Skin epidermis (tissue), 12 donors: ENCODE measurements at regions not wholly inside any gene's neighbourhood (a gene's known extent, or its start where the extent isn't known, plus 50 kb on each side); places are given as distances from the start of the nearest gene placed in this dataset.

Experiments used
- H3K27ac ChIP-seq, 21 experiments: fragments of 200-600 bp; sonication (generic) in 11 of 21; one replicate each; pipeline ENCODE4 v1.5.0; 2020; ENCODE audit warnings: mild to moderate bottlenecking in 3 of 21, inconsistent platforms in 2 of 21, moderate library complexity in 2 of 21
- H3K4me3 ChIP-seq, 7 experiments: fragments of 200-600 bp; sonication (generic) in 2 of 7; one replicate each; pipeline ENCODE4 v1.5.0; 2020; ENCODE audit warnings: inconsistent platforms in 2 of 7, mild to moderate bottlenecking in 2 of 7, moderate library complexity in 1 of 7

- no peak overlapping the region for H3K4me3 ChIP-seq
- H3K27ac ChIP-seq: no peak overlapping the region
Observed at GRCh38 chr2:16513626-16514025, 152.0 kb downstream of the CYRIA start.

DNA sequence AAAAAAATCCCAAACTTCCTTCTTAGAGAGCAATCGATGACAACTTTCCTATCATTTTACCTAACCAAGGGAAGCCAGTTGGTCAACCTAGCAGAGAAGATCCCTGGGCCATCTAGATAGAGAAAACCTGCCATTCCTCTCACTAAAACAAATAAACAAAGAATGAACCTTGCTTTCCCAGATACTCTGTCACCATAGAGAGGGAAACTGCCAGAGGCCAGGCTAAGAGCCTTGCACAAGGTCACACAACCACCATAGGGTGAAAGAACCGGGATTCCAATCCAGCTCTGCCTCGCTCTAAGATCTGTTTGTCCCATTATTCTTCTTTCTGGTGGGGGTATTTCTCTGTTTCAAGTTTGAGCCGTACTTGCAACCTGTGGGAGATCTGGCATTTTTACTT is 154.6 kb downstream of the CYRIA start:
- Histone ChIP-seq H3K4me3 (no peak overlapping the region), H3K27ac (no peak overlapping the region)

GRCh38 chr2:16509042-16509441 is 156.6 kb downstream of the CYRIA start:
- Histone ChIP-seq H3K27ac (no peak overlapping the region), H3K4me3 (no peak overlapping the region)

- Histone ChIP-seq H3K4me3 (peak overlapping the region in 2 of 7 experiments; percentile 33 to 38), H3K27ac (no peak overlapping the region)
Observed at GRCh38 chr2:16508490-16508851, 157.2 kb downstream of the CYRIA start.

DNA sequence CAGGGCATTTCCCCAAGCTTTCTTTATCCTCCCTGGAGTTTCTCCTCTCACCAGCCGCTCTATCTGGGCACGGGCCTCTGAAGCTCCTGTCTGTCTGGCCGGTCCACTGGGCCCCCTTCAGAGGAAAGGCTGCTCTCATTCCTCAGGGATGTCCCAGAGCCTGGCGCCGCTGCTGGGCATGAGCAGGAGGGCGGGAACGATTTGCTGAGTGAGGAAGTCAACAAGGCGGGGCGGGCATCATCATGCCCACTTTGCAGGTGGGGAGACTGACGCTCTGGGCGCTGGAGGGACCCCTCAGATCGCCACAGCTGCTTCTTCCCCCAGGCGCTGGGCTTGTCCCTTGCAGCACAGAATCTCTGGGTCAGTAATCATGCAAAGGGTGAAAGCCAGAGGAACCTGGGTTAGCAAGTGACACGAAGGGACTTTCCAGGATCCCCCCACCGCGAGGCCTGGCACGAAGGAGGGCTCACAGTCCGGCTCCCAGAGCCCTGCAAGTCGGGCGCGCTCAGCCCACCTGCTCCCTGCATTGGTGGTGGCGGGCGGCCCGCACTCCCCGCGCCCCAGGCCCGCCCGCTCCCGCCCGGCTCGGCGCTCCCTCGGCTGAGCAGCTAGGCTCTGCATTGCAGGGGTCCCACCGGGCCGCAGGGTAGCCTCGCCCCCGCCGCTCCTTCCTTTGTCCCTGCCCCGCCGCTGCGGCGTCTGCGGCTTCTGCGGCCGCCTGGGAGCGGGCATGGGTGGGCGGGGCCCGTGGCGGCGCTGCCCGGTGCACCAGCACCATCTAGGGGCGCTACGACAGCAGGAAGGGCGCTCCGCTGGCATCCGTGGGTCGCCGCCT is 157.8 kb downstream of the CYRIA start:
- Histone ChIP-seq H3K27ac (peak overlapping the region in 2 of 21 experiments; percentile 42 to 56), H3K4me3 (peak overlapping the region in 4 of 7 experiments; percentile 5 to 38 (median 33))

- no peak overlapping the region for H3K27ac ChIP-seq
- H3K4me3 ChIP-seq: no peak overlapping the region
Observed at GRCh38 chr2:16506366-16506765, 159.3 kb downstream of the CYRIA start.

DNA sequence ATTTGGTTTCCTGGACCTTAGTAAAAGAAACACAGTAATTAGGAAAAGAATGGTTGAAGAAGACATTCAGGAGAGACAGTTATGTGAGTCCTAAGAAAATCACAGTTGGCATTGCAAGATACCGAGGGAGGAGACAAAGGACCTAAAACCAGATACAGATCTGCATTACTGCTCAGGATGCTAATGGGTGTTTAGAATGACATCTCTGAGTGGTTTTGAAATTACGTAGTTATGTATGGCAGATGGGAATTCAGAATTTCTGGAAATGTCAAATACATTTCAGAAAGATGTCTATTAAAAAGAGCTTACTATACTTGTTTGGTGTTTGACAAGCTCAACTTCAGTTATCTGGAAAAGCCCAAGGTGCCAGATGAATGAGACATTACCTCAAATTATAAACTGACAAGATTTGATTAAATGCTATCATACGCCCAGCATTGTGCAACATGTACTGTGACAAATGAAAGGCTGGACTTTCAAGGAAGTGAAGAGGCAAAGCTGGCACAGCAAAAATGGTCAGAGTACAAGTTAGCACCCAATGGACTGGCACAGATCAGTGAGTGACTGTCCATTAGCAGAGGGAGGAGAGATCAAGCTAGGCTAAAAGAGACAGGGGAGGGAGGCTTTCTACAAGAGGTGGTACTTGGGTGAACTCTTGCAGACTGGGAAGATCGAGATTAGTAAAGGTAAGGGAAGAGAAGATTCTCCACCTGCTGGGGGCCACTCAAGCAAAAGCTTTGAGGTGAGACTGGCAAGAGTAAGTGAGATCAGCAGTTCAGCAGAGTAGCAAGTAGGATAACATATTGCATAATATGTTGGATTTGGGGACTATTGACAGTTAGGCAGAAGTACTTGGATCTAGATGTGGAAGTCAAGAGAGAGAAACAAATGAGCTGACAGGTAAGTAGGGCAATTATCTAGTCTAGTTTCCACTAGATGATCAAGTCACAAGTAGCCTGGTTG is 168.9 kb downstream of the CYRIA start:
- H3K4me3 ChIP-seq: no peak overlapping the region
- H3K27ac ChIP-seq: no peak overlapping the region

DNA sequence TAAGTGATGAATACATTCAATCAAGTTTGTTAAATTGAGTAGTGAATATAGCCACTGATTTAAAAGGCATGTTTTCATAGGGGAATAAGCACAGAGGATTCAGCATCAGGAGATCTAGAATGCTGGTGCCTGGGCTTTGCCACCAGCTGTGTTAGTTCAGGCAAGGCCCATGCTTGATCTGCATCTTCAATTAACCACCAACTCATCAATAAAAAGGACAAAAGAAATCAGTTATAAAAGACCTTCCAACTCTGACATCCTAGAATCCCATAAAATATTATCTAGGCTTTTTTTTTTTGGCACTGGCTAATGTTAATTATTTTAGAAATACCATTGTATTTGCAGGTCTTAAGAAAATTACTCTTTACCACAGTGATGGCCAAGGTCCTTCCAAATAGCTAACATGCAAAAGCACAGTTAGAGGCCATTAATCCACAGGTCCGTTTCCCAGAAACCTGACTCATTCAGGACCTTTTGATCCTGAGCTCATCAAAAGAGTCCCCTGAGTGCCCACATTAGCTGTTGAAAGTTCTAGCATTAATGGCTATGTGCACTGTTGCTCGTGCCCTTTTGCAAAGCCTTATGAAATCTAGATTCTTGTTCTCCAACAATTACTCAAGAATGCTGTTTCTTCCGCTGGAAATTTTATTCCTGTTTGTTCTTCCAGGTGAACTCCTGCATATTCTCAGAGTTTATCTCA is 170.0 kb downstream of the CYRIA start:
- Histone ChIP-seq H3K27ac (no peak overlapping the region), H3K4me3 (no peak overlapping the region)

DNA sequence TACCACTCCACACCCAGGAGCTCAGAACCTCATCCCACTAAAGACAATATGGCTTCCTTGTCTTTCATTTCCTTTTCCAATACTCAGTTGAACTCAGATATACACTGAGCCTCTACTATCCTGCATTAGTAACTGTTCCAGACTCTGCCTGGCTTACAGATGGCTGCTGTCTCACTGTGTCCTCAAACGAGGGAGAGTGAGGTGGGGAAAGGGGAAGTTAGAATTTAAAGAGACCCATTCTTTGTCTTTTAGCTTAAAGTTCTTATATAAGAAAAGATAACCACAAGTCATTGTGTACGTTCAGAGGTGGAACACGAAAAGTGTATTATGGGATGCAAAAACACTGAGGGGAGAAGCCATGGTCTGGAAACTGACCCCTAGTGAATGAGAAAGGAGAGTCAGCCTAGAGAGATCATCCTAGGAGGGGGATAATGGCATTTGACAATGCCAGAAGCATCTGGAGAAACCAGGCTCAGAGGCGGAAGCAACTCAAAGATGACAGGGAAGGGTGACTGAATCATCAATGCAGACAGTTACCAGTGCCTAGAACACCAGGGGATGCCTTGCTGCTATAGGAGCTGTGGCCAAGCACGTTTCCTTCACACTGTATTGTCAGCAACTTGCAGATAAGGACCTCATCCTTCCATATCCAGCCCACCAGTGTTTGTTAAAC is 170.7 kb downstream of the CYRIA start:
- no peak overlapping the region for H3K27ac ChIP-seq
- H3K4me3 ChIP-seq: no peak overlapping the region

GRCh38 chr2:16493788-16494187 is 171.8 kb downstream of the CYRIA start:
- H3K27ac ChIP-seq: no peak overlapping the region
- H3K4me3 ChIP-seq: no peak overlapping the region

DNA sequence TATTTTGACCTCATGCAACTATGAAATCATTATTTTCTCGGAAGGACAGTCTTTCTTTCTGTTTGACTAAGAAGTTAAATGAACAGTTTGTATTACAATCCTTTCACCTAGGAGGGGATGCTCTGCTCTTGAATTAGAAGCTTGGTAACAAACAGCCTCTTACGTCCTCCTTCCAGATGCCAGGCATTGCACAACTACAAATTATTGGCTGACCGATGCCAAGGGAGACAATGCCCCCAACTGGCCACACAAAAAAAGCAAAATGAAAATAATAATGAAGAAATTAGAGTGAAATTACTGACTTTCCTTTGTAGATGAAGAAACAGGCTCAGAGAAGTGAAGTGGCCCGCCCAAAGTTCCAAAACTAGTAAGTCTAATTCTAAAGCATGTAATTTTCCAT is 177.9 kb downstream of the CYRIA start:
- H3K27ac ChIP-seq: no peak overlapping the region
- no peak overlapping the region for H3K4me3 ChIP-seq

- H3K27ac ChIP-seq: no peak overlapping the region
- H3K4me3 ChIP-seq: no peak overlapping the region
Observed at GRCh38 chr2:16485251-16485650, 180.4 kb downstream of the CYRIA start.

DNA sequence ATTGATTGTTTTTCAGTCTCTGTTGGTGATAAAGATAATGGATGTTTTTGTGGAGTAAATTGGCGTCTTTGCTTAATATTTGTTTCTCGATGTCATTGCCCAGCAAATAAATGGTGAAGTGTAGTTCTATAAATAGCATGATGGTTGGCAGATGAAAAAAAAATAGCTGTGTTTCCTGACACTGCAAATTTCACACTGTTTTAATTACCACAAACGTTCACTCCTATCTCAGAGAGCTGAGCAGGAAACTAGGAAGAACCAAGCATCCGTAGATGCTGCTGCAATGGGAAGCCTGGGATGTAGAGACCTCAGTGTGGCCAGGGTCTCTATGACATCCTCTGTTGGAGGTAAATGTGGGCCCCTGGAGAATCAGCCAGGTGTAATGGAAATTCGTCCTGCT is 183.2 kb downstream of the CYRIA start:
- Histone ChIP-seq H3K4me3 (no peak overlapping the region), H3K27ac (no peak overlapping the region)

GRCh38 chr2:16481351-16481750 is 184.3 kb downstream of the CYRIA start:
- no peak overlapping the region for H3K27ac ChIP-seq
- no peak overlapping the region for H3K4me3 ChIP-seq

GRCh38 chr2:16479721-16480120 is 185.9 kb downstream of the CYRIA start:
- no peak overlapping the region for H3K27ac ChIP-seq
- H3K4me3 ChIP-seq: no peak overlapping the region

GRCh38 chr2:16478434-16479210 is 187.0 kb downstream of the CYRIA start:
- no peak overlapping the region for H3K27ac ChIP-seq
- no peak overlapping the region for H3K4me3 ChIP-seq

GRCh38 chr2:16477648-16478047 is 188.0 kb downstream of the CYRIA start:
- Histone ChIP-seq H3K27ac (no peak overlapping the region), H3K4me3 (no peak overlapping the region)

DNA sequence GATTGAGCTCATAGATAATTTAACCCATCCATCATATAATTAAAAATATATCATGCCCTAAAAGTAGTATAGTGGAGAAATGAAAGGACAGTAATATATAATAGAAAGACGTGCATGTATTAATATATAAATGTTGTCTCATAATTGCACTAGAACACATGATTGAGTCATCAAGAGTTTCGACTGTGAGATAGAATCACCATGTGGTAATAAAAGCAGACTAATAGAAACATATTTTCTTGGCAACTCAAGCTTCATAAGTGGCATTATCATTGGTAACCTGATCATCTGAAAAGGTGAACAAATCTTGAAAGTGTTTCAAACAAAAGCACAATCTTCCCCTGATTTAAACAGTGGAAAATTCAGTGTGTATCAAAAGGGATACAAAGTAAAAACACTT is 188.8 kb downstream of the CYRIA start:
- no peak overlapping the region for H3K4me3 ChIP-seq
- H3K27ac ChIP-seq: peak overlapping the region in 1 of 21 experiments; percentile 62
